ENCODE measurements at regions not wholly inside any gene's neighbourhood (a gene's known extent, or its start where the extent isn't known, plus 50 kb on each side); places are given as distances from the start of the nearest gene placed in this dataset.
"Not testable (repeated sequence)": the region's sequence is repeated elsewhere in the genome, so short reads cannot be mapped to it uniquely, and the experiment has no call there.

DNA sequence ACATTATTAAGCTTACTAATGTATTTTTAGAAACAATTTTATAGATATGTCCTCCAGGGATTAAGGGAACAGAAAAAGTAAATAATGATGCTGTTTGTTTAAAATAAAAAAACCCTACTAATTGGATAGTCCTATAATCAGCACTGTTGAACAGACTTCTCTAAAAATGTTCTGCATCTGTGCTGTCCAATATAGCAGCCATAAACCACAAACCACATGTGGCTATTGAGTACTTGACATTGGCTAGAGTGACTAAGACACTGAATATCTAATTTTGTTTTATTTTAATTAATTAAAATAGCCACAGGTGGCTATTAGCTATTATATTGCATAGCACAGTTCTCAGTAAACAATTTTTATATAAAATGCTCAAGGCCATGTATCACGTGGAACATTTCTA, 210.4 kb downstream of the DPY19L2 start:
- H3K9me3 ChIP-seq (ENCODE audit: control insufficient read depth in 2 of 2, insufficient read depth in 1 of 2, low read depth in 1 of 2, low read length in 1 of 2) = no peaks in the 10 kb centered on the region
- H3K4me3 ChIP-seq (ENCODE audit: low read depth in 1 of 3, low read length in 3 of 3) = no peak overlapping the region
- no peak for DNase-seq
- no peaks in the 10 kb centered on the region for H3K36me3 ChIP-seq (ENCODE audit: control insufficient read depth in 3 of 3, insufficient read depth in 2 of 3, low read depth in 1 of 3, low read length in 3 of 3)
- H3K27ac ChIP-seq (ENCODE audit: low read depth in 1 of 3, low read length in 2 of 3) = no peak overlapping the region
- H3K27me3 ChIP-seq (ENCODE audit: control insufficient read depth in 3 of 3, insufficient read depth in 3 of 3, low read length in 3 of 3) = no peaks in the 10 kb centered on the region
- WGBS, 3 donors = 43 to 63% (median 54%) methylated on average over 1 of the region's 1 CpG
- no peaks in the 10 kb centered on the region for H3K4me1 ChIP-seq (ENCODE audit: control insufficient read depth in 3 of 3, insufficient read depth in 2 of 3, low read depth in 1 of 3, low read length in 2 of 3)
- no peak for FAIRE-seq

DNA sequence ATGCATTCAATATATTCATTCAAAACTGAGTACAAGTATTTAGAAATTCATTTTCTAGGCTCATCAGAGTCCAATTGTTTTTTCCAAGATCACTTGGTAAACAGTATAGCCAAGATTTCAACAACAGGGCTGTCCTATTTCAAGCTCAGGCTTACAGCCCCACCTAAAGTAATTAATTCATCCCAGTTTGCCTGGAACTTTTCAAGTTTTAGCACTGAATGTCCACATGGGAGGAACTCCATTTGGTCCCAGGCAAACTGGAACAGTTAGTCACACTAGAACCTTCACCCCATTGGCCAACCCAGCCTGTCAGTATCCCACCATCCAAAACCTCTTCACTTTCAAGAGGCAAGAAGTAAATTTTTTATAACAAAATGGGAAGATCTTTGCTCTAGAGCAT, 210.9 kb downstream of the DPY19L2 start:
- no peaks in the 10 kb centered on the region for H3K36me3 ChIP-seq (ENCODE audit: control insufficient read depth in 3 of 3, insufficient read depth in 2 of 3, low read depth in 1 of 3, low read length in 3 of 3)
- no peak overlapping the region for H3K27ac ChIP-seq (ENCODE audit: low read depth in 1 of 3, low read length in 2 of 3)
- no peaks in the 10 kb centered on the region for H3K27me3 ChIP-seq (ENCODE audit: control insufficient read depth in 3 of 3, insufficient read depth in 3 of 3, low read length in 3 of 3)
- no peak overlapping the region for H3K4me3 ChIP-seq (ENCODE audit: low read depth in 1 of 3, low read length in 3 of 3)
- no peaks in the 10 kb centered on the region for H3K9me3 ChIP-seq (ENCODE audit: control insufficient read depth in 2 of 2, insufficient read depth in 1 of 2, low read depth in 1 of 2, low read length in 1 of 2)
- DNase-seq (no peak), FAIRE-seq (no peak)
- no peaks in the 10 kb centered on the region for H3K4me1 ChIP-seq (ENCODE audit: control insufficient read depth in 3 of 3, insufficient read depth in 2 of 3, low read depth in 1 of 3, low read length in 2 of 3)

DNA sequence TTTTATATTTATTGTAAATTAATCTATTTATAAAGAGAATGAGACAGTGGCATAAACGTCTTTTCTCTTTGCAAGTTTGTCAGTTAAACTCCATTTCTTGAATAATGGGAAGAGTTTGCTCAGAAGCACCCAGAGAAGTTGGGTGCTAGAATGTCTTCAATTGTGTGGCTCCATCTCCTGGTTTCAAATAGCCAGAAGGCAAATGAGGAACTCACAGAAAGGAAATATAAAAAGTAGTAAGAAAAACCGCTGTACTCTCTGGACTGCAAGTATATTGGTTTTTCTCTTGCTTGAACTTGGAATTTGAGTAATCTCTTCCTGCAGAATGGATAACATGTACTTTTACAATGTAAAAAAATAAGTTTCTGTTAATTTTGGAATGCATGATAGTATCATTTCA, 217.5 kb downstream of the DPY19L2 start:
- Histone ChIP-seq H3K36me3 (ENCODE audit: control insufficient read depth in 3 of 3, insufficient read depth in 2 of 3, low read depth in 1 of 3, low read length in 3 of 3) (no peaks in the 10 kb centered on the region), H3K27ac (ENCODE audit: low read depth in 1 of 3, low read length in 2 of 3) (no peak overlapping the region), H3K9me3 (ENCODE audit: control insufficient read depth in 2 of 2, insufficient read depth in 1 of 2, low read depth in 1 of 2, low read length in 1 of 2) (no peaks in the 10 kb centered on the region), H3K4me3 (ENCODE audit: low read depth in 1 of 3, low read length in 3 of 3) (no peak overlapping the region), H3K4me1 (ENCODE audit: control insufficient read depth in 3 of 3, insufficient read depth in 2 of 3, low read depth in 1 of 3, low read length in 2 of 3) (no peaks in the 10 kb centered on the region), H3K27me3 (ENCODE audit: control insufficient read depth in 3 of 3, insufficient read depth in 3 of 3, low read length in 3 of 3) (no peaks in the 10 kb centered on the region)
- WGBS, 3 donors = 61 to 69% (median 63%) methylated on average over 2 of the region's 2 CpGs
- FAIRE-seq = no peak
- DNase-seq = no peak

DNA sequence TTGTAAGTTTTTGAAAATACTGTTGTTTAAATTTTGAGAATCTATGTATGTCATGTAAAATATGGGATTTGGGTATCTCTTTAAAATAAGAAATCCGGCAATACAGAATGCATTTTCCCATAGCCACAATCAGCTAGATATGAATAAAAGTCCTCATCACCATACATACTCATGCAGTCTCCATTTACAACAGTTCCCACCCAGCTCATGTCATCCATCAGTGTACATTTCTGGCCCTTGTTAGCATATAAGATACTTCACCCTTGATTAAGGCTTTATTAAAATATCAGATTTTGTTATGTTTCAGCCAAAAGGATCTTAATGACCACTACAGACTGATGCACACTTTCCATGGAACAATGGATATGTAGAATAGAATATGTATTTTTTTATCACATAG, 218.0 kb downstream of the DPY19L2 start:
- H3K27me3 ChIP-seq (ENCODE audit: control insufficient read depth in 3 of 3, insufficient read depth in 3 of 3, low read length in 3 of 3) = no peaks in the 10 kb centered on the region
- H3K9me3 ChIP-seq (ENCODE audit: control insufficient read depth in 2 of 2, insufficient read depth in 1 of 2, low read depth in 1 of 2, low read length in 1 of 2) = no peaks in the 10 kb centered on the region
- H3K27ac ChIP-seq (ENCODE audit: low read depth in 1 of 3, low read length in 2 of 3) = no peak overlapping the region
- WGBS, 3 donors = 84 to 92% (median 89%) methylated on average over 1 of the region's 1 CpG
- no peak for DNase-seq
- no peaks in the 10 kb centered on the region for H3K36me3 ChIP-seq (ENCODE audit: control insufficient read depth in 3 of 3, insufficient read depth in 2 of 3, low read depth in 1 of 3, low read length in 3 of 3)
- no peaks in the 10 kb centered on the region for H3K4me1 ChIP-seq (ENCODE audit: control insufficient read depth in 3 of 3, insufficient read depth in 2 of 3, low read depth in 1 of 3, low read length in 2 of 3)
- H3K4me3 ChIP-seq (ENCODE audit: low read depth in 1 of 3, low read length in 3 of 3) = no peak overlapping the region
- FAIRE-seq = no peak

DNA sequence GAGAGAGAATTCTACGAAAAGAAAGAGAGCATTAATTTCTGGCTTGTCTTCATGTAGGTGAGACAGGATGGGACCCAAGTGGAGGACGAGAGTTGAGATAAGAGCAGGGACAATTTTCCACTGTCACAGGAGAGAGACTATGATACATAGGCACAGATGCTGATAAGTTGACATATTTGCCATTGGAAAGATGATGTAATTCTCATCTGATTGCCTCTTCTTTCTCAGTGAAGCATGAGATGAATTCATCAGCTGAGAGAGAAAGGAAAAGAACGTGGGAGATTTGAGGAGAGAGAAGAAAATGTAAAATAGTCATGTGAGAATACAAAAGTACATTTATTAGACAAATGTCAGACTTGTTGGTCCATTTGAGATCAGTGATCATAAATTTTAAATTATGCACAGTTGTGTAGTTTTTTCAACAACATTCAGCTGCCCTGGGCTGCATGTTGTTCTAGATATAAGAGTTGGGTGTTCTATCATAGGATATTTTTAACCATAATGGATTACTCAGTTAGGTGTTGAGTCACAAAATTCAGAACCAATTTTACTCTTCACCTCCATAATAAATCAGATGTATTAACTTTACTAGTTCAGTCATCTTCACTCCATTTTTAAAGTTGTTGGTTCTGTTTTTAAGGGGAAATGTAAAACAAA, 222.9 kb downstream of the DPY19L2 start:
- 54 to 67% (median 55%) methylated on average over 3 of the region's 3 CpGs for WGBS, 3 donors
- Histone ChIP-seq H3K4me1 (ENCODE audit: control insufficient read depth in 3 of 3, insufficient read depth in 2 of 3, low read depth in 1 of 3, low read length in 2 of 3) (no peaks in the 10 kb centered on the region), H3K36me3 (ENCODE audit: control insufficient read depth in 3 of 3, insufficient read depth in 2 of 3, low read depth in 1 of 3, low read length in 3 of 3) (no peaks in the 10 kb centered on the region), H3K27me3 (ENCODE audit: control insufficient read depth in 3 of 3, insufficient read depth in 3 of 3, low read length in 3 of 3) (no peaks in the 10 kb centered on the region), H3K4me3 (ENCODE audit: low read depth in 1 of 3, low read length in 3 of 3) (no peak overlapping the region), H3K27ac (ENCODE audit: low read depth in 1 of 3, low read length in 2 of 3) (no peak overlapping the region), H3K9me3 (ENCODE audit: control insufficient read depth in 2 of 2, insufficient read depth in 1 of 2, low read depth in 1 of 2, low read length in 1 of 2) (no peaks in the 10 kb centered on the region)
- DNase-seq (no peak), FAIRE-seq (no peak)

DNA sequence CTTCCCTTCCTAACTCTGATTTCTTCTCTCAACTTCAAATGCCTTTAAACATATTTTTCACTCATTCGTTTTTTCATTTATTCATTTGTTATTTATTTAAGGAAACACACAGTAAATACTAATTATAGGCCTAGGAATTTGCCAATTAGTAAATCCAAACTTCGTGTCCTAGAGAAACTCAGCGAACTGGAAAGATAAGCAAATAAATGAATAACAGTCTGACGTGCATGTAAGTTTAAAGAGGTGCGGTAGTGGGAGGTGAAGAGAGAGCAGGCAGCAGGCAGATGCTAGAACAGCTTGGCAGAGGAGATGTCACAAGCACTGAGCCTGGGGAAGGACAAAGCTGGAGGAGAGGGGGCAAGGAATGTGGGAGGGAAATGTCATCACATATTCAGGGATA, 228.2 kb downstream of the DPY19L2 start:
- no peaks in the 10 kb centered on the region for H3K4me1 ChIP-seq (ENCODE audit: control insufficient read depth in 3 of 3, insufficient read depth in 2 of 3, low read depth in 1 of 3, low read length in 2 of 3)
- 17 to 39% (median 35%) methylated on average over 5 of the region's 5 CpGs for WGBS, 3 donors
- no peak overlapping the region for H3K27ac ChIP-seq (ENCODE audit: low read depth in 1 of 3, low read length in 2 of 3)
- H3K27me3 ChIP-seq (ENCODE audit: control insufficient read depth in 3 of 3, insufficient read depth in 3 of 3, low read length in 3 of 3) = no peaks in the 10 kb centered on the region
- FAIRE-seq (no peak), DNase-seq (peak in 1 of 2 donors; percentile 13)
- no peaks in the 10 kb centered on the region for H3K9me3 ChIP-seq (ENCODE audit: control insufficient read depth in 2 of 2, insufficient read depth in 1 of 2, low read depth in 1 of 2, low read length in 1 of 2)
- H3K4me3 ChIP-seq (ENCODE audit: low read depth in 1 of 3, low read length in 3 of 3) = no peak overlapping the region
- H3K36me3 ChIP-seq (ENCODE audit: control insufficient read depth in 3 of 3, insufficient read depth in 2 of 3, low read depth in 1 of 3, low read length in 3 of 3) = no peaks in the 10 kb centered on the region

DNA sequence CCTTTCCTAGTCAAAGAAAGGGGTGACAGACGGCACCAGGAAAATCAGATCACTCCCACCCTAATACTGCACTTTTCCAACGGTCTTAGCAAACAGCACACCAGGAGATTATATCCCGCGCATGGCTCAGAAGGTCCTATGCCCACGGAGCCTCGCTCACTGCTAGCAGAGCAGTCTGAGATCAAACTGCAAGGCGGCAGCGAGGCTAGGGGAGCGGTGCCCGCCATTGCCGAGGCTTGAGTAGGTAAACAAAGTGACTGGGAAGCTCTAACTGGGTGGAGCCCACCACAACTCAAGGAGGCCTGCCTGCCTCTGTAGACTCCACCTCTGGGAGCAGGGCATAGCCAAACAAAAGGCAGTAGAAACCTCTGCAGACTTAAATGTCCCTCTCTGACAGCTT, 233.9 kb downstream of the DPY19L2 start:
- DNase-seq; H3K36me3 ChIP-seq (ENCODE audit: control insufficient read depth in 3 of 3, insufficient read depth in 2 of 3, low read depth in 1 of 3, low read length in 3 of 3); H3K4me1 ChIP-seq (ENCODE audit: control insufficient read depth in 3 of 3, insufficient read depth in 2 of 3, low read depth in 1 of 3, low read length in 2 of 3); H3K27ac ChIP-seq (ENCODE audit: low read depth in 1 of 3, low read length in 2 of 3); FAIRE-seq; H3K4me3 ChIP-seq (ENCODE audit: low read depth in 1 of 3, low read length in 3 of 3); H3K27me3 ChIP-seq (ENCODE audit: control insufficient read depth in 3 of 3, insufficient read depth in 3 of 3, low read length in 3 of 3): not testable (repeated sequence)
- WGBS, 3 donors = 91 to 95% (median 93%) methylated on average over 11 of the region's 11 CpGs
- H3K9me3 ChIP-seq (ENCODE audit: control insufficient read depth in 2 of 2, insufficient read depth in 1 of 2, low read depth in 1 of 2, low read length in 1 of 2) = peaks cover 0 to 12% of the 10 kb centered on the region in 2 donors

DNA sequence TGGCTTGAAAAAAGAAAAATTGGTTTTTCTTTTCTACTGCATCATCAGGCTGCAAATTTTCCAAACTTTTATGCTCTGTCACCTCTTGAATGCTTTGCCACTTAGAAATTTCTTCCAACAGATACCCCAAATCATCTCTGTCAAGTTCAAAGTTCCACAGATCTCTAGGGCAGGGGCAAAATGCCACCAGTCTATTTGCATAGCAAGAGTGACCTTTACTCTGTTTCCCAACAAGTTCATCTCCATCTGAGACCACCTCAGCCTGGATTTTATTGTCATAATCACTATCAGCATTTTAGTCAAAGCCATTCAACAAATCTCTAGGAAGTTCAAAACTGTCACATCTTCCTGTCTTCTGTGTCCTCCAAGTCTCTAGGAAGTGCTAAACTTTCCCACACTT, 240.3 kb downstream of the DPY19L2 start:
- H3K9me3 ChIP-seq (ENCODE audit: control insufficient read depth in 2 of 2, insufficient read depth in 1 of 2, low read depth in 1 of 2, low read length in 1 of 2); H3K27me3 ChIP-seq (ENCODE audit: control insufficient read depth in 3 of 3, insufficient read depth in 3 of 3, low read length in 3 of 3); H3K4me1 ChIP-seq (ENCODE audit: control insufficient read depth in 3 of 3, insufficient read depth in 2 of 3, low read depth in 1 of 3, low read length in 2 of 3); FAIRE-seq; DNase-seq; H3K27ac ChIP-seq (ENCODE audit: low read depth in 1 of 3, low read length in 2 of 3); H3K36me3 ChIP-seq (ENCODE audit: control insufficient read depth in 3 of 3, insufficient read depth in 2 of 3, low read depth in 1 of 3, low read length in 3 of 3); H3K4me3 ChIP-seq (ENCODE audit: low read depth in 1 of 3, low read length in 3 of 3): not testable (repeated sequence)

DNA sequence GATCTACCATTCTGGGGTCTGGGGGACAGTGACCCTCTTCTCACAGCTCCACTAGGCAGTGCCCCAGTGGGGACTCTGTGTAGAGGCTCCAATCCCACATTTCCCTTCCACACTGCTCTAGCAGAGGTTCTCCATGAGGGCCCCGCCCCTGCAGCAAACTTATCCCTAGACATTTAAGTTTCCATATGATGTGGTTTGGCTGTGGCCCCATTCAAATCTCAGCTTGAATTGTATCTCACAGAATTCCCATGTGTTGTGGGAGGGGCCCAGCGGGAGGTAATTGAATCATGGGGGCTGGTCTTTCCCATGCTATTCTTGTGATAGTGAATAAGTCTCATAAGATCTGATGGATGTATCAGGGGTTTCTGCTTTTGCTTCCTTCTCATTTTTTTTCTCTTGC, 241.3 kb downstream of the DPY19L2 start:
- H3K27me3 ChIP-seq (ENCODE audit: control insufficient read depth in 3 of 3, insufficient read depth in 3 of 3, low read length in 3 of 3); H3K27ac ChIP-seq (ENCODE audit: low read depth in 1 of 3, low read length in 2 of 3); H3K9me3 ChIP-seq (ENCODE audit: control insufficient read depth in 2 of 2, insufficient read depth in 1 of 2, low read depth in 1 of 2, low read length in 1 of 2); H3K4me3 ChIP-seq (ENCODE audit: low read depth in 1 of 3, low read length in 3 of 3); H3K4me1 ChIP-seq (ENCODE audit: control insufficient read depth in 3 of 3, insufficient read depth in 2 of 3, low read depth in 1 of 3, low read length in 2 of 3); H3K36me3 ChIP-seq (ENCODE audit: control insufficient read depth in 3 of 3, insufficient read depth in 2 of 3, low read depth in 1 of 3, low read length in 3 of 3); FAIRE-seq; DNase-seq: not testable (repeated sequence)
- WGBS, 3 donors = 90 to 93% (median 92%) methylated on average over 2 of the region's 2 CpGs

Data from small intestine (tissue), 7 donors.